ENCODE measurements at regions not wholly inside any gene's neighbourhood (a gene's known extent, or its start where the extent isn't known, plus 50 kb on each side); places are given as distances from the start of the nearest gene placed in this dataset.
"Not testable (repeated sequence)": the region's sequence is repeated elsewhere in the genome, so short reads cannot be mapped to it uniquely, and the experiment has no call there.

- H3K4me1 Mint-ChIP-seq = no peaks in the 10 kb centered on the region
- no peaks in the 10 kb centered on the region for H3K36me3 Mint-ChIP-seq
- DNase-seq (no peak), ATAC-seq (no peak)
- peaks cover 0 to 3% (median 0%) of the 10 kb centered on the region in 9 donors for H3K9me3 Mint-ChIP-seq
- POLR2A ChIA-PET = no interaction called here
- no peak overlapping the region for H3K27ac Mint-ChIP-seq
- no peak overlapping the region for H3K4me3 Mint-ChIP-seq
- H3K27me3 Mint-ChIP-seq = no peaks in the 10 kb centered on the region
Measured at GRCh38 chr18:55743736-55744135, 155.7 kb upstream of the TCF4 start.

GRCh38 chr18:55743133-55743532 is 155.1 kb upstream of the TCF4 start:
- DNase-seq (no peak), ATAC-seq (no peak)
- H3K4me1 Mint-ChIP-seq = no peaks in the 10 kb centered on the region
- H3K36me3 Mint-ChIP-seq = no peaks in the 10 kb centered on the region
- no peaks in the 10 kb centered on the region for H3K27me3 Mint-ChIP-seq
- POLR2A ChIA-PET = no interaction called here
- H3K9me3 Mint-ChIP-seq = peaks cover 0 to 3% (median 0%) of the 10 kb centered on the region in 9 donors
- H3K4me3 Mint-ChIP-seq = no peak overlapping the region
- H3K27ac Mint-ChIP-seq = no peak overlapping the region

- Mint-ChIP-seq H3K4me3 (no peak overlapping the region), H3K27ac (no peak overlapping the region), H3K9me3 (peaks cover 0 to 3% (median 0%) of the 10 kb centered on the region in 9 donors), H3K36me3 (no peaks in the 10 kb centered on the region), H3K27me3 (no peaks in the 10 kb centered on the region), H3K4me1 (no peaks in the 10 kb centered on the region)
- ATAC-seq (no peak), DNase-seq (no peak)
- POLR2A ChIA-PET = no interaction called here
Measured at GRCh38 chr18:55739488-55739887, 151.5 kb upstream of the TCF4 start.

GRCh38 chr18:55738483-55739114 is 150.6 kb upstream of the TCF4 start:
- no peaks in the 10 kb centered on the region for H3K36me3 Mint-ChIP-seq
- POLR2A ChIA-PET = no interaction called here
- no peak overlapping the region for H3K27ac Mint-ChIP-seq
- no peaks in the 10 kb centered on the region for H3K27me3 Mint-ChIP-seq
- no peak for DNase-seq
- peaks cover 0 to 3% (median 0%) of the 10 kb centered on the region in 9 donors for H3K9me3 Mint-ChIP-seq
- no peak for ATAC-seq
- no peak overlapping the region for H3K4me3 Mint-ChIP-seq
- H3K4me1 Mint-ChIP-seq = no peaks in the 10 kb centered on the region

DNA sequence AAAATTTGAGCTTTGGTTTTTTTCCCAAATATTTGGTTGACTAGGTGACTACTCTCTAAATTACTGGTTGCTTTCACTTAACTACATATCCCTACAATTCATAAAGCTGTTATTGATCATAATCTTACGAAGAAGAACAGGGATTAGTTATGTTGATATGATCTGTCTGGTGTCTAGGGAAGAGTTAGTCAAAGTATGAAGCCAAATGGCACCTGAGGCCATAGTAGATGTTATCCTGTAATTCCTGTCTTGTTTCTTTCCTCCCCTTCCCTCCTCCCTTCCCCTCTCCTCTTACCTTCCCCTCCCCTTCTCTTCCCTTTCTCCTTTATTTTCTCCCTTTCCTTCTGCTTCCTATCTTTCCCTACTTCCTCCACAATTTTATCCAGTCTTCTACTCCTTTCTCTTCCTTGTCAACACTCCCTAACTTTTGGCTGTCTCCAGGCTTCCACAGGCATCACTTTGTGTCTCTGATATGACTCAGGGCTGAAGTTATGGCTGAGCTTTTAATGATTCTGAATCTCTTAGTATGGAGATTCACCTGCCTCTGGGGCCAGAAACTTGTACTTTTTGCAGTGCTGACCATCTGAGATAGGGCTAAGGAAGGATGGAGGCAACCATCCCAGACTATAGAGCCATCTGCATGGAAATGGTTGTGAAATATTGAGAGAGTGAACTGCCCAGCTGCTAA is 149.9 kb upstream of the TCF4 start:
- Mint-ChIP-seq H3K4me1 (no peaks in the 10 kb centered on the region), H3K27me3 (no peaks in the 10 kb centered on the region), H3K36me3 (no peaks in the 10 kb centered on the region), H3K4me3 (no peak overlapping the region), H3K9me3 (peaks cover 0 to 3% (median 0%) of the 10 kb centered on the region in 9 donors), H3K27ac (no peak overlapping the region)
- DNase-seq = no peak
- POLR2A ChIA-PET = no interaction called here
- no peak for ATAC-seq

- H3K4me3 Mint-ChIP-seq = no peak overlapping the region
Measured at GRCh38 chr18:55737266-55737665, 149.3 kb upstream of the TCF4 start.

DNA sequence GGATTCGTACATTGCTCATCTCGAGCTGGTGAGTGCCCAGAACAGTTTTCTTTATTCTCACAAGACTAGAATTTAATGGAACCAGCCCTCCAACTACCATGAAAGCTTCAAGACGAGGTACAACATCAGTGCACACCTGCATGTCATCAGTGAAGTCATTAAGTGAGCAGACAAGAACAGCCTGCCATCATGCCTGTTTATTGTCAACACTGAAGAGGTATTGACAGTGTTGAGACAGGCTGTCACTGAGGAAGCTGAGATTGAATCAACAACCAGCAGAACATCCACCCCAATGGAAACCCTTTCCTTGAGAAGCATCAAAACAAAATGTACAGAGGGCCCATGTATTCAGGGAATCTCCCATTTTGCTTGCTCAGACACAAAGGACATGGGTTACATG is 148.0 kb upstream of the TCF4 start:
- ATAC-seq = no peak
- no peaks in the 10 kb centered on the region for H3K36me3 Mint-ChIP-seq
- no peaks in the 10 kb centered on the region for H3K4me1 Mint-ChIP-seq
- no peak overlapping the region for H3K4me3 Mint-ChIP-seq
- no peak overlapping the region for H3K27ac Mint-ChIP-seq
- POLR2A ChIA-PET = no interaction called here
- no peaks in the 10 kb centered on the region for H3K9me3 Mint-ChIP-seq
- no peak for DNase-seq
- no peaks in the 10 kb centered on the region for H3K27me3 Mint-ChIP-seq

More at GRCh38 chr18:55737266-55737665, 149.3 kb upstream of the TCF4 start:
- peaks cover 0 to 3% (median 0%) of the 10 kb centered on the region in 9 donors for H3K9me3 Mint-ChIP-seq
- H3K36me3 Mint-ChIP-seq = no peaks in the 10 kb centered on the region
- no peaks in the 10 kb centered on the region for H3K27me3 Mint-ChIP-seq
- H3K27ac Mint-ChIP-seq = no peak overlapping the region
- H3K4me1 Mint-ChIP-seq = no peaks in the 10 kb centered on the region
- no peak for ATAC-seq
- POLR2A ChIA-PET = no interaction called here
- no peak for DNase-seq

DNA sequence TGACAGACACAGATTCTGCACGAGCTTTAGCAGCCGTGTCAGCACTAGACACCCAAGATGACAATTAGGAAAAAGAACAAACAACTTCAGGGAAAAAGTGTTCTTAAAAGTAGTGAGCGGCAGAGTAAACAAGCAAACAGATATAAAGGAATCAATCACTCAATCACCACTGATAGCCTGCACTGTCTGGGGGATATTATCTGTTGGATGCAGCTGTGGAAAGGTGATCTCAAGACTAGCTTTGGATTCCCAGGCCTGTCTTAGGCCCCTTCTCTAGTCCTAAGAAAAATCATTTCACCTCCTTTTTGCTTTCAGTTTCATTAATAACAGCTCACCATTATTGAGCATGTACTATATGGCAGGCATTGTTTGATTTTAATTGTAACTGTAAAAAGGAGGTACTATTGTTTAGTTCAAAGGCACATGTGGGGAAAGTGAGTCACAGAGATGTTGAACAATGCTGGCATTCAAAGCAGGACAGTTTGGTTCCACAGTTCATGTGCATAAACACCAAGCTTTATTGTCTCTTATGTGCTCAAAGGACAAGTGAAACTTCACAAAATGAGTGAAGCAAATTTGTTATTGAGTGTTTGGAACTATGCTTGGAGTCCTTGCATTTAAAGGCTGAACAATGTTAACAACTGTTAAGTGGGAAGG is 147.3 kb upstream of the TCF4 start:
- POLR2A ChIA-PET = no interaction called here
- Mint-ChIP-seq H3K27me3 (no peaks in the 10 kb centered on the region), H3K36me3 (no peaks in the 10 kb centered on the region), H3K27ac (no peak overlapping the region), H3K9me3 (no peaks in the 10 kb centered on the region), H3K4me1 (no peaks in the 10 kb centered on the region), H3K4me3 (no peak overlapping the region)
- no peak for DNase-seq
- no peak for ATAC-seq

- Mint-ChIP-seq H3K27ac (no peak overlapping the region), H3K9me3 (peaks cover 0 to 6% (median 0%) of the 10 kb centered on the region in 9 donors), H3K27me3 (no peaks in the 10 kb centered on the region), H3K4me3 (no peak overlapping the region), H3K36me3 (no peaks in the 10 kb centered on the region), H3K4me1 (no peaks in the 10 kb centered on the region)
- POLR2A ChIA-PET = no interaction called here
- DNase-seq (no peak), ATAC-seq (no peak)
Measured at GRCh38 chr18:55732227-55733106, 144.5 kb upstream of the TCF4 start.

GRCh38 chr18:55731594-55732042 is 143.6 kb upstream of the TCF4 start:
- Mint-ChIP-seq H3K9me3 (peaks cover 0 to 6% (median 0%) of the 10 kb centered on the region in 9 donors), H3K4me3 (no peak overlapping the region)

DNA sequence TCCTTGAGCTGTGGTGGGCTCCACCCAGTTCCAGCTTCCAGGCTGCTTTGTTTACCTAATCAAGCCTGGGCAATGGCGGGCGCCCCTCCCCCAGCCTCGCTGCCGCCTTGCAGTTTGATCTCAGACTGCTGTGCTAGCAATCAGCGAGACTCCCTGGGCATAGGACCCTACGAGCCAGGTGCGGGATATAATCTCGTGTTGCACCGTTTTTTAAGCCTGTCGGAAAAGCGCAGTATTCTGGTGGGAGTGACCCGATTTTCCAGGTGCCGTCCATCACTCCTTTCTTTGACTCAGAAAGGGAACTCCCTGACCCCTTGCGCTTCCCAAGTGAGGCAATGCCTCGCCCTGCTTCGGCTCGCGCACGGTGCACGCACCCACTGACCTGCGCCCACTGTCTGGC is 133.0 kb upstream of the TCF4 start:
- H3K9me3 Mint-ChIP-seq, H3K4me3 Mint-ChIP-seq, H3K27ac Mint-ChIP-seq, H3K36me3 Mint-ChIP-seq, POLR2A ChIA-PET, DNase-seq, H3K27me3 Mint-ChIP-seq, ATAC-seq, H3K4me1 Mint-ChIP-seq: not testable (repeated sequence)

More at GRCh38 chr18:55731594-55732042, 143.6 kb upstream of the TCF4 start:
- H3K27ac Mint-ChIP-seq = no peak overlapping the region
- no peaks in the 10 kb centered on the region for H3K27me3 Mint-ChIP-seq
- H3K4me1 Mint-ChIP-seq = no peaks in the 10 kb centered on the region
- POLR2A ChIA-PET = no interaction called here
- ATAC-seq (no peak), DNase-seq (no peak)
- no peaks in the 10 kb centered on the region for H3K36me3 Mint-ChIP-seq

GRCh38 chr18:55713707-55714106 is 125.7 kb upstream of the TCF4 start:
- no peak for ATAC-seq
- Mint-ChIP-seq H3K4me3 (no peak overlapping the region), H3K36me3 (peaks cover 0 to 23% (median 0%) of the 10 kb centered on the region in 3 donors), H3K9me3 (peaks cover 12 to 37% (median 31%) of the 10 kb centered on the region in 9 donors), H3K27ac (no peak overlapping the region), H3K27me3 (peaks cover 0 to 4% (median 0%) of the 10 kb centered on the region in 5 donors), H3K4me1 (no peaks in the 10 kb centered on the region)
- no peak for DNase-seq
- POLR2A ChIA-PET = no interaction called here

DNA sequence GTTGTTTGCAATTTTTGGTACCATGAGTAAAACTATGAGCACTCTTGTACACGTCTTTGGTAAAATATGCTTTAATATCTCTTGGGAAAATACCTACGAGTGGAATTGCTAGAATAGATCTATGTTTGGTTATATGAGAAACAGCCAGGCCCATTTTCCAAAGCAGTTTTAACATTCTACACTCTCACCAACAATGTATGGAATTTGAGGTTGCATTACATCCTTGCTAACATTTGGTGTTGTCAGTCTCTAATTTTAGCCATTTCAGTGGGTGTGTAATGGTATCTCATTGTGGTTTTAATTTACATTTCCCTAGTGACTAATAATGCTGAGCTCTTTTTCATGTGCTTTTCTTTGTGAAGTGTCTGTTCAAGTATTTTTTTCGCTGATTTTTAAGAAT is 118.9 kb upstream of the TCF4 start:
- no peaks in the 10 kb centered on the region for H3K4me1 Mint-ChIP-seq
- POLR2A ChIA-PET = no interaction called here
- H3K9me3 Mint-ChIP-seq = peaks cover 3 to 13% (median 10%) of the 10 kb centered on the region in 9 donors
- H3K36me3 Mint-ChIP-seq = peaks cover 0 to 10% (median 0%) of the 10 kb centered on the region in 3 donors
- H3K27ac Mint-ChIP-seq = no peak overlapping the region
- DNase-seq (no peak), ATAC-seq (no peak)
- H3K27me3 Mint-ChIP-seq = peaks cover 0 to 4% (median 0%) of the 10 kb centered on the region in 5 donors
- no peak overlapping the region for H3K4me3 Mint-ChIP-seq
